ENCODE measurements at regions not wholly inside any gene's neighbourhood (a gene's known extent, or its start where the extent isn't known, plus 50 kb on each side); places are given as distances from the start of the nearest gene placed in this dataset.

DNA sequence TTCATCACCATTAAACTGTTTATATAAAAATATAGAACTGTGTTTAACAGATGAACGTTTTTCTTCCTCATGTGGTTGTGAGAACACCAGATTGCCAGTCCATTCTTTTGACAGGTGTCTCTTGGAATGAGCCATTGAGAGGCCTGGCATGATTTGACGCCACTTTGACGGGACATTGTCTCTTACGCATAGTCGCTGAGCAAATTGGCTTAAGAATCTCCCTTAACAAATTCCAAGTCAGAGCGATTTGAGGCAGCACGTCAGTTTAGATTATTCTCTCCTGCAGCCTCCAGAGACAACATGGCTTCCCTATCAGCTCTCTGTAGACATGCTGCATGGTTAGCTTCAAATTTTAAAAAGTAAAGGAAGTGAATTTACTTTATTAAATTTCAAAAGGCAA is 510.7 kb upstream of the ACO1 start:
- no peak overlapping the region for H3T11ph ChIP-seq (ENCODE audit: low read length)
- no peaks in the 10 kb centered on the region for H3K4me1 ChIP-seq (ENCODE audit: insufficient read depth, low read length)
- Mint-ChIP-seq H3K9me3 (no peaks in the 10 kb centered on the region), H3K4me3 (no peak overlapping the region), H3K36me3 (ENCODE audit: insufficient read depth in 1 of 3, low read depth in 3 of 3) (no peaks in the 10 kb centered on the region), H3K27me3 (ENCODE audit: low read depth) (no peaks in the 10 kb centered on the region), H3K4me1 (no peaks in the 10 kb centered on the region), H3K27ac (no peak overlapping the region; a peak in 1 of 7 replicates)
- H4K20me1 ChIP-seq (ENCODE audit: control insufficient read depth, insufficient read depth, insufficient read length), result no peaks in the 10 kb centered on the region
- no peak overlapping the region for H4K91ac ChIP-seq (ENCODE audit: insufficient read length, low read depth, low read length)
- no peak overlapping the region for H3K4ac ChIP-seq (ENCODE audit: low read depth, low read length)
- H3K23me2 ChIP-seq (ENCODE audit: insufficient read length, low read depth, low read length, poor library complexity, severe bottlenecking), result no peaks in the 10 kb centered on the region
- H2AFZ ChIP-seq (ENCODE audit: low read length), result no peak overlapping the region
- H4K8ac ChIP-seq (replicated peaks; ENCODE audit: insufficient read length, low read depth, low read length), result no peak overlapping the region
- H3K79me2 ChIP-seq (ENCODE audit: insufficient read depth, low read length), result no peaks in the 10 kb centered on the region
- DNase-seq, result no peak
- H2BK12ac ChIP-seq (ENCODE audit: insufficient read length, low read depth, low read length), result no peak overlapping the region
- H3K23ac ChIP-seq (ENCODE audit: insufficient read length, low read depth, low read length), result no peak overlapping the region
- H3K4me2 ChIP-seq (ENCODE audit: insufficient read depth, insufficient read length, low read length), result no peak overlapping the region
- H3K27ac ChIP-seq (ENCODE audit: insufficient read length, low read depth, low read length), result no peak overlapping the region
- H4K5ac ChIP-seq (ENCODE audit: insufficient read length, low read depth, low read length), result no peak overlapping the region
- TF ChIP-seq, protein P1, sequence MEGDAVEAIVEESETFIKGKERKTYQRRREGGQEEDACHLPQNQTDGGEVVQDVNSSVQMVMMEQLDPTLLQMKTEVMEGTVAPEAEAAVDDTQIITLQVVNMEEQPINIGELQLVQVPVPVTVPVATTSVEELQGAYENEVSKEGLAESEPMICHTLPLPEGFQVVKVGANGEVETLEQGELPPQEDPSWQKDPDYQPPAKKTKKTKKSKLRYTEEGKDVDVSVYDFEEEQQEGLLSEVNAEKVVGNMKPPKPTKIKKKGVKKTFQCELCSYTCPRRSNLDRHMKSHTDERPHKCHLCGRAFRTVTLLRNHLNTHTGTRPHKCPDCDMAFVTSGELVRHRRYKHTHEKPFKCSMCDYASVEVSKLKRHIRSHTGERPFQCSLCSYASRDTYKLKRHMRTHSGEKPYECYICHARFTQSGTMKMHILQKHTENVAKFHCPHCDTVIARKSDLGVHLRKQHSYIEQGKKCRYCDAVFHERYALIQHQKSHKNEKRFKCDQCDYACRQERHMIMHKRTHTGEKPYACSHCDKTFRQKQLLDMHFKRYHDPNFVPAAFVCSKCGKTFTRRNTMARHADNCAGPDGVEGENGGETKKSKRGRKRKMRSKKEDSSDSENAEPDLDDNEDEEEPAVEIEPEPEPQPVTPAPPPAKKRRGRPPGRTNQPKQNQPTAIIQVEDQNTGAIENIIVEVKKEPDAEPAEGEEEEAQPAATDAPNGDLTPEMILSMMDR (conservative IDR thresholded peaks at IDR 0.05), result no peak
- H3K56ac ChIP-seq (ENCODE audit: insufficient read length, low read depth, low read length), result no peak overlapping the region
- no peak overlapping the region for H2AK5ac ChIP-seq (ENCODE audit: insufficient read length, low read length)
- H3K9ac ChIP-seq (ENCODE audit: extremely low read depth, insufficient read length, low read length), result no peak overlapping the region
- no peak overlapping the region for H2BK15ac ChIP-seq (ENCODE audit: low read depth, low read length)
- no peak overlapping the region for H2BK5ac ChIP-seq (ENCODE audit: insufficient read length, low read length)
- no peak overlapping the region for H2BK20ac ChIP-seq (ENCODE audit: low read depth, low read length, poor library complexity, severe bottlenecking)
- H3K27me3 ChIP-seq (ENCODE audit: insufficient read depth, low read length), result no peaks in the 10 kb centered on the region
- no peak overlapping the region for H2BK120ac ChIP-seq (ENCODE audit: low read depth, low read length, poor library complexity, severe bottlenecking)
- H3K9me3 ChIP-seq (ENCODE audit: control insufficient read depth, low read depth, low read length), result no peaks in the 10 kb centered on the region
- no peaks in the 10 kb centered on the region for H3K79me1 ChIP-seq (ENCODE audit: insufficient read depth, low read depth, low read length, poor library complexity, severe bottlenecking)
- no peak overlapping the region for H3K14ac ChIP-seq (ENCODE audit: insufficient read depth, low read length)
- no peak overlapping the region for H3K18ac ChIP-seq (ENCODE audit: insufficient read length, low read depth, low read length)
- no CpG with 5 or more reads among the region's 7 CpGs for WGBS (ENCODE audit: extremely low coverage, insufficient read length, low lambda C conversion rate)

Measured in H9 (cell line).